8988T (cell line): ENCODE measurements at regions not wholly inside any gene's neighbourhood (a gene's known extent, or its start where the extent isn't known, plus 50 kb on each side); places are given as distances from the start of the nearest gene placed in this dataset.
"Not testable (repeated sequence)": the region's sequence is repeated elsewhere in the genome, so short reads cannot be mapped to it uniquely, and the experiment has no call there.

Experiments used
- DNase-seq: peaks from one replicate; pipeline ENCODE4 v3.0.0; 2011

GRCh38 chr2:53095664-53096063 is 671.9 kb upstream of the CHAC2 start:
- no peak for DNase-seq

GRCh38 chr2:53095227-53095626 is 672.4 kb upstream of the CHAC2 start:
- no peak for DNase-seq

- DNase-seq = no peak
Observed at GRCh38 chr2:53093355-53093754, 674.2 kb upstream of the CHAC2 start.

GRCh38 chr2:53091183-53091582 is 676.4 kb upstream of the CHAC2 start:
- DNase-seq = no peak

GRCh38 chr2:53087874-53088461 is 679.6 kb upstream of the CHAC2 start:
- no peak for DNase-seq

- no peak for DNase-seq
Observed at GRCh38 chr2:53087262-53087873, 680.2 kb upstream of the CHAC2 start.

GRCh38 chr2:53077413-53077812 is 690.2 kb upstream of the CHAC2 start:
- DNase-seq = no peak

GRCh38 chr2:53075760-53076159 is 691.8 kb upstream of the CHAC2 start:
- no peak for DNase-seq

- DNase-seq = no peak
Observed at GRCh38 chr2:53067533-53067932, 700.1 kb upstream of the CHAC2 start.

GRCh38 chr2:53067056-53067455 is 700.5 kb upstream of the CHAC2 start:
- no peak for DNase-seq

- DNase-seq = no peak
Observed at GRCh38 chr2:53064154-53064553, 703.5 kb upstream of the CHAC2 start.

GRCh38 chr2:53058526-53058925 is 709.1 kb upstream of the CHAC2 start:
- no peak for DNase-seq

GRCh38 chr2:53053937-53054336 is 713.7 kb upstream of the CHAC2 start:
- no peak for DNase-seq

GRCh38 chr2:53051157-53051556 is 716.4 kb upstream of the CHAC2 start:
- no peak for DNase-seq

- no peak for DNase-seq
Observed at GRCh38 chr2:53040536-53041229, 726.9 kb upstream of the CHAC2 start.

GRCh38 chr2:53036196-53036595 is 731.4 kb upstream of the CHAC2 start:
- DNase-seq = no peak

- DNase-seq = no peak
Observed at GRCh38 chr2:53035153-53035552, 732.5 kb upstream of the CHAC2 start.

GRCh38 chr2:53033411-53033810 is 734.2 kb upstream of the CHAC2 start:
- DNase-seq = no peak

GRCh38 chr2:53028746-53029423 is 738.7 kb upstream of the CHAC2 start:
- DNase-seq = no peak

- no peak for DNase-seq
Observed at GRCh38 chr2:53028225-53028624, 739.4 kb upstream of the CHAC2 start.

- not testable (repeated sequence) for DNase-seq
Observed at GRCh38 chr2:53022248-53022647, 745.4 kb upstream of the CHAC2 start.

GRCh38 chr2:53021828-53022227 is 745.8 kb upstream of the CHAC2 start:
- DNase-seq = no peak

GRCh38 chr2:53021292-53021691 is 746.3 kb upstream of the CHAC2 start:
- no peak for DNase-seq

- no peak for DNase-seq
Observed at GRCh38 chr2:53018825-53019425, 748.7 kb upstream of the CHAC2 start.
